ENCODE measurements at regions not wholly inside any gene's neighbourhood (a gene's known extent, or its start where the extent isn't known, plus 50 kb on each side); places are given as distances from the start of the nearest gene placed in this dataset.

- Histone ChIP-seq H3K27me3 (replicated peaks) (no peaks in the 10 kb centered on the region), H3K27ac (no peak overlapping the region), H3K36me3 (replicated peaks) (no peaks in the 10 kb centered on the region), H3K4me3 (ENCODE audit: low read depth, low read length) (no peak overlapping the region)
- TF ChIP-seq CTCF (IDR thresholded peaks at IDR 0.05; ENCODE audit: low read depth, low read length, missing control alignments) = no peak
- no peak for DNase-seq
- in situ Hi-C loops (cut with HindIII; ENCODE audit: low pct_ligation_motif_present, low sequenced_read_pairs) = no loop called here
These were observed 258.8 kb upstream of the PDZRN3 start for GRCh38 chr3:73883497-73883896.

- no peak overlapping the region for H3K27ac ChIP-seq
- in situ Hi-C loops (cut with HindIII; ENCODE audit: low pct_ligation_motif_present, low sequenced_read_pairs) = no loop called here
- no peak for TF ChIP-seq CTCF (IDR thresholded peaks at IDR 0.05; ENCODE audit: low read depth, low read length, missing control alignments)
These were observed 250.0 kb upstream of the PDZRN3 start for GRCh38 chr3:73874606-73875369.

GRCh38 chr3:73874161-73874560 lies 249.4 kb upstream of the PDZRN3 start:
- in situ Hi-C loops (cut with HindIII; ENCODE audit: low pct_ligation_motif_present, low sequenced_read_pairs) = no loop called here
- Histone ChIP-seq H3K4me3 (ENCODE audit: low read depth, low read length) (no peak overlapping the region), H3K27me3 (replicated peaks) (no peaks in the 10 kb centered on the region), H3K27ac (no peak overlapping the region), H3K36me3 (replicated peaks) (no peaks in the 10 kb centered on the region)
- TF ChIP-seq CTCF (IDR thresholded peaks at IDR 0.05; ENCODE audit: low read depth, low read length, missing control alignments) = no peak
- no peak for DNase-seq

More at GRCh38 chr3:73874606-73875369, 250.0 kb upstream of the PDZRN3 start:
- Histone ChIP-seq H3K27me3 (replicated peaks) (no peaks in the 10 kb centered on the region), H3K36me3 (replicated peaks) (no peaks in the 10 kb centered on the region), H3K4me3 (ENCODE audit: low read depth, low read length) (no peak overlapping the region)
- no peak for DNase-seq

- Histone ChIP-seq H3K36me3 (replicated peaks) (no peaks in the 10 kb centered on the region), H3K27me3 (replicated peaks) (no peaks in the 10 kb centered on the region), H3K4me3 (ENCODE audit: low read depth, low read length) (no peak overlapping the region), H3K27ac (no peak overlapping the region)
- TF ChIP-seq CTCF (IDR thresholded peaks at IDR 0.05; ENCODE audit: low read depth, low read length, missing control alignments) = peak; percentile 62
- peak; percentile 22 for DNase-seq
- in situ Hi-C loops (cut with HindIII; ENCODE audit: low pct_ligation_motif_present, low sequenced_read_pairs) = no loop called here
These were observed 244.1 kb upstream of the PDZRN3 start for GRCh38 chr3:73868688-73869315.

GRCh38 chr3:73867524-73867923 lies 242.8 kb upstream of the PDZRN3 start:
- in situ Hi-C loops (cut with HindIII; ENCODE audit: low pct_ligation_motif_present, low sequenced_read_pairs) = no loop called here
- no peak for TF ChIP-seq CTCF (IDR thresholded peaks at IDR 0.05; ENCODE audit: low read depth, low read length, missing control alignments)
- no peak for DNase-seq
- H3K27me3 ChIP-seq (replicated peaks) = no peaks in the 10 kb centered on the region
- no peaks in the 10 kb centered on the region for H3K36me3 ChIP-seq (replicated peaks)
- no peak overlapping the region for H3K4me3 ChIP-seq (ENCODE audit: low read depth, low read length)
- H3K27ac ChIP-seq = no peak overlapping the region

Measured in brain microvascular endothelial cell (primary cell).